Omental fat pad (tissue), 3 donors: ENCODE measurements at regions not wholly inside any gene's neighbourhood (a gene's known extent, or its start where the extent isn't known, plus 50 kb on each side); places are given as distances from the start of the nearest gene placed in this dataset.

Experiments
- ATAC-seq: fragments of 150-250 bp; one replicate; pipeline ENCODE4 v1.9.1; 2016; ENCODE audit warnings: mild to moderate bottlenecking, moderate library complexity; ENCODE audit not compliant: low FRiP score
- DNase-seq: peaks from one replicate; pipeline ENCODE4 v3.0.0-alpha.2; 2019; ENCODE audit warnings: low spot score
- TF ChIP-seq, protein P1 (sequence below), 3 donors: fragments of 450-650 bp; IDR thresholded peaks; one replicate each; pipeline ENCODE4 v1.5.1; 2016 to 2017; ENCODE audit warnings: antibody characterized with exemption in 3 of 3, mild to moderate bottlenecking in 3 of 3, moderate library complexity in 2 of 3

DNA sequence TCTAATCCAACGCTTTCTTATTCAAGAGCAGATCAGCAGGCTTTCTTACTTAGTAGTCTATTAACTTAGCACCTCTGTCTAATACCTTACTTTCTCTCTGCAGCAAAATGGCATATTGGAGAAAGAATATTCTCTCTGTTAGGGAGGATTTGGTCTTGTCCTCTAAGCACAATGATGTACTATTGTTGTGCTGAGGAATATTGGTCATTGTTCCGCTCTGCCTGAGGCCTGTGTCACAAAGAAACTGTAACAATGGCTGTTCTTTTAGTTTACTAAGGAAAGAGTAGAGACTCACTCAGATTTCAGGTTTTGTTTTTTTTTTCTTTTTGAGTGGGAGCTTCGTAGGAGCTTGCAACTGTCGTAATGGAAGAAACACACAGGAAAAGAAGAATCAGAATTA, 1358.8 kb downstream of the LRFN5 start:
- DNase-seq, result no peak
- TF ChIP-seq, protein P1, sequence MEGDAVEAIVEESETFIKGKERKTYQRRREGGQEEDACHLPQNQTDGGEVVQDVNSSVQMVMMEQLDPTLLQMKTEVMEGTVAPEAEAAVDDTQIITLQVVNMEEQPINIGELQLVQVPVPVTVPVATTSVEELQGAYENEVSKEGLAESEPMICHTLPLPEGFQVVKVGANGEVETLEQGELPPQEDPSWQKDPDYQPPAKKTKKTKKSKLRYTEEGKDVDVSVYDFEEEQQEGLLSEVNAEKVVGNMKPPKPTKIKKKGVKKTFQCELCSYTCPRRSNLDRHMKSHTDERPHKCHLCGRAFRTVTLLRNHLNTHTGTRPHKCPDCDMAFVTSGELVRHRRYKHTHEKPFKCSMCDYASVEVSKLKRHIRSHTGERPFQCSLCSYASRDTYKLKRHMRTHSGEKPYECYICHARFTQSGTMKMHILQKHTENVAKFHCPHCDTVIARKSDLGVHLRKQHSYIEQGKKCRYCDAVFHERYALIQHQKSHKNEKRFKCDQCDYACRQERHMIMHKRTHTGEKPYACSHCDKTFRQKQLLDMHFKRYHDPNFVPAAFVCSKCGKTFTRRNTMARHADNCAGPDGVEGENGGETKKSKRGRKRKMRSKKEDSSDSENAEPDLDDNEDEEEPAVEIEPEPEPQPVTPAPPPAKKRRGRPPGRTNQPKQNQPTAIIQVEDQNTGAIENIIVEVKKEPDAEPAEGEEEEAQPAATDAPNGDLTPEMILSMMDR (IDR thresholded peaks at IDR 0.05), result no peak
- ATAC-seq, result no peak

DNA sequence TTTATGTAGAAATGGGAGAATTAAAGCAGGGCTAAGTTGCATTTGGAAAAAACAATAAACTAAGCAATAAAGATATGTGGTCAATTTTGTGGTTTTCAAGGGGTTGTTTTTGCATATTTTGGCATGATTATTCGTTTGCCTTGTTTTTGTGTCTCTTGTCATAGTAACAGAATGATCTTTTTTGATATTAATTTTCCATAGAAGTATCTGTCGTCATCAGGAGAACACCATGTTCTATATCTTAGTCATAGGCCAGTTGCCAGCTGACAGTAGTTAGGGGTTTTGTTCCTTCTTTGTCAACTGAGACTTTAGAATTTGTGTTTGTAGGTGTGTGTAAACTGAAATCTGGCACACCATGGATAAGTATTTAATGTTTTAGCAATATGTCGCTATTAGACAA, 1354.8 kb downstream of the LRFN5 start:
- no peak for DNase-seq
- no peak for ATAC-seq

DNA sequence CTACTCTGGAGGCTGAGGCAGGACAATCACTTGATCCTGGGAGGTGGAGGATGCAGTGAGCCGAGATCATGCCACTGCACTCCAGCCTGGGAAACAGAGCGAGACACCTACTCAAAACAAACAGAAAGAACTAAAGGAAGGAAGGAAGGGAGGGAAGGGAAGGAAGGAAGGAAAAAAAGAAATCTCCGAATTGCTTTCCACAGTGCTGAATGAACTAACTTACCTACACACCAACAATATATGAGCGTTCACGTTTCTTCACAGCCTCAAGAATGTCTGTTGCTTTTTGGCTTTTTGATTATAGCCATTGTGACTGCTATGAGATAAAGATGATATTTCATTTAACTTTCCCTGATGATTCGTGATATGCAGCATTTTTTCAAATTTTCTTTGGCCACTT, 1343.7 kb downstream of the LRFN5 start:
- TF ChIP-seq, protein P1 (IDR thresholded peaks at IDR 0.05), result no peak
- DNase-seq (no peak), ATAC-seq (no peak)

More for the DNA sequence above, 1354.8 kb downstream of the LRFN5 start:
- TF ChIP-seq, protein P1 (IDR thresholded peaks at IDR 0.05), result no peak

DNA sequence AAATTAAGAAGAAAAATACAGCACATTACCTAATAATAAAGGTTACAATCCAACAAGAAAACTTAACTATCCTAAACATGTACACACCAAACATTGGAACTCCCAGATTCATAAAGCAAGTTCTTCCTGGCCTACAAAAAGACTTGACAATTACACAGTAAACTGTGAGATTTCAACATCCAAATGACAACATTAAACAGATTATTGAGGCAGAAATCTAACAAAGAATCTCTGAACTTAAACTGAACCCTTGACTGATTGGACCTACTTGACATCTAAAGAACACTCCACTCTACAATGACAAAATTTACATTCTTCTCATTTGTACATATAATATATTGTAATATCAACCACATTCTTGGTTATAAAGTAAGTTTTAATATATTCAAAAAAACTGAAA, 1341.3 kb downstream of the LRFN5 start:
- DNase-seq (no peak), ATAC-seq (no peak)
- TF ChIP-seq, protein P1 (IDR thresholded peaks at IDR 0.05), result no peak

DNA sequence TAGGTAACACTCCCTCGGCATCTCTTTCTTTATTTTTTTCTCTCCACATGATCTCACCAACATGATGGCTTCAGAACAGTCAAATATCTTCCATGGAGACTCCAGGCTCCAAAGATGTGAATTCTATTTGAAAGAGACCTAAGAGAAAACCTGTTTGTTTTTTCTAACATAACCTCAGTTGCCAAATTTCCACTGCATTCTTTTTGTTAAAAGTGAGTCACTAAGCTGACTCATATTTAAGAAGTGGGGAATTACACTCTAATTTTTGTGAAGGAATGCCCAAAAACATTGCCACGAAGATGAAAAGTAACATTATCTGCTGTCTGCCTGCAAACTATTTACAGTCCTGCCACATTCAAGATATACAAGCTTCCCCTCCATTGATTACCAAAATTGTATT, 1337.6 kb downstream of the LRFN5 start:
- ATAC-seq, result peak; percentile 64

DNA sequence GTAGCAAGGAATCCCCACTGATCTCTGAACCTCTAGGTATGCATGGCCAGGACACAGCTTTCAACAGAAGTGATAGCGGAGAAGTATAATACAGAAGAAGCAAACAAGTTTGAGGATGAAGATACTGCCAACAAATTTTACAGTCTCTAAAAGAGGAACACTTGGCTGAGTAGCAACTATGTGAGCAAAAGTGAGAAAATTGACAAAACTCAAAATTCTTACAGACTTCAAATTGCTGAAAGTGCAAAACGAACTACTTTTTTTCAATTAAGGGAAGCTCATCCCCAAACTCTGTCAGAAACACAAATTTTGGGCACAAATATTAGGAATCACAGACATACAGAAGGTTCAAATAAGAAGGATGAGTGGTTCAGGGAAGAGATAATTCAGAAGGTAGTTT, 1324.6 kb downstream of the LRFN5 start:
- no peak for ATAC-seq
- TF ChIP-seq, protein P1 (IDR thresholded peaks at IDR 0.05), result no peak
- DNase-seq, result no peak

More for the DNA sequence above, 1337.6 kb downstream of the LRFN5 start:
- TF ChIP-seq, protein P1 (IDR thresholded peaks at IDR 0.05), result no peak
- DNase-seq, result no peak

DNA sequence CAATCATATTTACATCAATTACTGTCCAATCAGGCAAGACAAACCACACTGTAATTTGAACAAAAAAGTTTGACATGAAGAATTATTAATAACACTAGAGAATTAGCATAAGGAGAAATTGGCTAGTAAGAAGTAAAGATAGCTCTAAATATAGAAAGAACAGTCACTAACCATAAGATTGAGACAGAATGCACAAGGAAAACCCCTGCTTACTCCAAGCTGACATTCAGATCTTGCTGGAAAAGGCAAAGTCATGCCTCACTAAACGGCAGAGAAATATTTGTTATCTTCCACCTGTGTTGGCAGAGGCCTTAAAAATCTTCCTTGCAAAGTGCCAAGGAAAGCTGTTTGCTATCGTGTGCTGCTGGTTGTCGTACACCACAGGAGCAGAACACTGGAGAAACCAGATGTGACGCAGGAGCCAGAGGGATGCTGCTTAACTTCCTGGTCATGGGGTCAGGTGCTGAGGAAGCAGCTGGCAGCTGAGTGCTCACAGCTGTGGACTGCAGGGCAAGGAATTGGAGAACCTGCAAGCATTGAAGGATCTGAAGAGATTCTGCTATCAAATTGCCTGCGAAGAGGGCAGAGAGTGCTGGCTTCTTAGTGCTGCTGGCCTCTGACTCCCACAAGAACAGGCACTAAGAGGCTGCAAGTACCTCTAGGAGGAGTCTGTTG, 1323.3 kb downstream of the LRFN5 start:
- TF ChIP-seq, protein P1 (IDR thresholded peaks at IDR 0.05), result no peak
- no peak for DNase-seq
- ATAC-seq, result no peak
